GM21717 (cell line): ENCODE measurements at regions not wholly inside any gene's neighbourhood (a gene's known extent, or its start where the extent isn't known, plus 50 kb on each side); places are given as distances from the start of the nearest gene placed in this dataset.
A peak's percentile ranks its signal among the peaks of the same experiment; 100 is the strongest.
"Not testable (repeated sequence)": the region's sequence is repeated elsewhere in the genome, so short reads cannot be mapped to it uniquely, and the experiment has no call there.

Experiments
- ATAC-seq: cut with Tn5 transposase; IDR thresholded peaks from one replicate; pipeline ENCODE4 v1.9.1; 2021; ENCODE audit warnings: mild to moderate bottlenecking, moderate library complexity; ENCODE audit not compliant: unreplicated experiment

- no peak for ATAC-seq
Measured at GRCh38 chr5:68834491-68834981, 259.3 kb upstream of the SLC30A5 start.

DNA sequence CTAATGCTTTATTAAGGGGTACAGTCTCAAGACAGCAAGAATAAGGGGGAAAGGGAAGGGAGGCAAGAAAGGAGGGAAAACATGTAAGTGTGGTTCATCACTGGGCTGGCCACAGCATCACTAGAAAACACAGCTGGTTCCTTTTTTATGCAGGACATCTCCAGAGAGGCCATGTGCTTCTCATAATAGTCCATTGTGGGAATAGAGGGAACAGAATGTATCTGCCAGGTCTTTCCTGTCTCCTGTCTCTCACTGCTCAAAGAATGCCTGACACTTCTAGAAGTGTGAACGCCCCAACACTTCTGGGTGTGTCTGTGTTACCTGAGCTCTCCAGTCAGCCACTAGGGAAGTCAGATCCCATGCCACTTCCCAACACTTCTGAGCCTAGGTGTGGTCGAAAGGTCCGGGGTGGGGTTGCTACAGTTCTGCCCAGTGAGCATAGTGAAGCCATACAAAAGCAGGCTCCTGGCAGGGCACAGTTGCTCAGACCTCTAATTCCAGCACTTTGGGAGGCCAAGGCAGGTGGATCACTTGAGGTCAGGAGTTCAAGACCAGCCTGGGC is 255.6 kb upstream of the SLC30A5 start:
- ATAC-seq: no peak

GRCh38 chr5:68839019-68839552 is 254.7 kb upstream of the SLC30A5 start:
- no peak for ATAC-seq

GRCh38 chr5:68843624-68844364 is 250.0 kb upstream of the SLC30A5 start:
- no peak for ATAC-seq

- ATAC-seq: no peak
Measured at GRCh38 chr5:68845131-68845530, 248.7 kb upstream of the SLC30A5 start.

DNA sequence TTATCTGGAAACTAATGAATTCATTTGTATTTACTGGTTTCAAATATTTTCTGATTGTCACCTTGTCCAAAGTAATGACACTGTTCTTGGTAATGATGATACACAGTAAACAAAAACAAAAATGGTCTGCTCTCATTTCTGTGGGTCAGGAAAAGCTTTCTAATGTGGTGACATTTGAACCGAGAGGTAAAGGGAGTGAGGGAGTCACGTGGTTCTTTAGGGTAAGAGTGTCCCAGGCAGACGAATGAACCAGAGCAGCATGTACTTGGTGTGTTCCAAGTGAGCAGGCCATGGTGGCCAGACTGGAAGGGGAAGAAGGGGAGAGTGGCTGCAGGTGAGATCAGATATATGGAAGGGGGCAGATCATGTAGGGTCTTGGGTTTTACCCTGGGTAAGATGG is 247.0 kb upstream of the SLC30A5 start:
- ATAC-seq: no peak

DNA sequence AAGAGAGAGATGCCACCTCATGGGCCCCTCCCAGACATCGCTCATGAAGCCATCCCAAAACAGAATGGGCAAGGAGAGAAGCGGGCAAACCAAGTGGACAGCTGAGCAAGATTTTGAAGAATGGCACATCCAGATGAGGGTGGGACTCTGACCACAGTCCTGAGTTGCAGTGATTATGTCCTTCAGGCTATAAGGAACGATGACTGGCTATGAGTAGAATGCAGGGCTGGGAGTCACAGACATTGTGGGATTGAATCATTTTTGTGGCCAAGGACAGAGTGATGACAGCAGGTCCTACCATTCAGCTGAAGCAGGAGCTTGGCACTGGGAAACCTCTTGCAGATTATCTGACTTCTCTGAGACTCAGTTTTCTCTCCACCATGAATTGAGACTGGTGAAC is 245.7 kb upstream of the SLC30A5 start:
- no peak for ATAC-seq

DNA sequence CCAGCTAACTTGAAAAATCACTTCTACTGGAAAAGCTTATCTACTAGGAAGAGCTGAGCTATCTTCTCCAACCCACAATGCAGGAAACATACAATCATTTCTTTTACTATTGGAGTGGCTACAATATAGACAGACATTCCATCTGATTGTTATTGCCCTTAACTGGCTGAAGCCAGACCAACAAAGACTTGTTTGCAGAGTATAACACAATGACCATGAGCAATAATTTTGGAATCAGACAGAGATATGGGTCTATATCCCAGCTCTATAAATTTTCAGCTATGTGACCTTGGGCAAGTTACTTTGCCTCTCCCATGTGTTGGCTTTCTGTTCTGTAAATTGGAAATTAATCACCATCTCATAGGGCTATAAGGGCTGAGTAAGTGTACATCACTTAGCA is 244.7 kb upstream of the SLC30A5 start:
- ATAC-seq: no peak

DNA sequence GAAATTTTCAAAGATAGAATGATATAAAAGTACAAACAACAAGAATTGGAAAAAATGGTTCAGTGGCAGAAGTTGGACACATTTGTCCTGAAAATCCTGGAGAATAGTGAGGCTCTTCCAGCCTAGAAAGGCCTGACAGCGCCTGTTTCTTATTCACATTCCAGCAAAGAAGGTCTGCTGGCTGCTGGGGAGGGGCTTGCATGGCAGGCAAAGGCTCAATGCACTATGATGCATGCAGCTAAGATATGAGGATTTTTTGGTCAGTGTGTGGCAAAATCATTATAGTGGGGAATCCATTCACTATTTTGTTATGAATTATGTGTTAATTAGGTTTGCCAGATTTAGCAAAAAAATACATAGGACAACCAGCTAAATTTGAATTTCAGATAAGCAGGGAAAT is 243.9 kb upstream of the SLC30A5 start:
- no peak for ATAC-seq

DNA sequence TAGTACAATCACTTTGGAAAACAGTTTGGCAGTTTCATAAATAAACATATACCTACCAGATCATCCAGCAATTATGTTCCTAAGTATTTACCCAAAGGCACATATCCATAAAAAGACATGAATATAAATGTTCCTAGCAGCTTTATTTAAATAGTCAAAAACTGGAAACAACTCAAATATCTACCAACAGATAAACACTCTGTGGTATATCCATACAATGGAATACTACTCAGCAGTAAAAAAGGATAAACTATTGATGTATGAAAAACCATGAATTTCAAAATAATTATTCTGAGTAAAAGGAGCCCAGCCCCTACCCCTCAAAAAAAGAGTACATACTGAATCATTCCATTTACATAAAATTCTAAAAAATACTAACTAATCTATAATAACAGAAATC is 232.7 kb upstream of the SLC30A5 start:
- no peak for ATAC-seq

DNA sequence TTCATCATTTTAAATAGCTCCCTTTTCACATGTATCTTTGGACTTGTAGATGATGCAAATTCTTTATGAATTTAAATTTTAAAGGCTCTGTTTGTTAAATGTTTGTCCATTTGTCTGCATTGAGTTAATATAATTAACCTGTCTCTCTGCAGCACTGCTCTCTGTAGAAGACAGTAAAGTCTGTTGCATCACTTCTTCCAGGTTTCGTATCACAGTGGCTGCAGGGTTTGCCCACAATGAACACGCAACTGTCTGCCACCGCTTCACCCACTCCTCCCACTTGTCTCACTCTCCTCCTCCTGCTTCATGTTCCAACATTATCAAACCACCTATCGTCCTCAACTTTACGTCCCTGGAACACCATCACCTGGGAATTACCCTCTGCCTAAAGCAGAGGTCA is 231.3 kb upstream of the SLC30A5 start:
- no peak for ATAC-seq

GRCh38 chr5:68865192-68865591 is 228.6 kb upstream of the SLC30A5 start:
- ATAC-seq: not testable (repeated sequence)

GRCh38 chr5:68872088-68872839 is 221.6 kb upstream of the SLC30A5 start:
- ATAC-seq: no peak

DNA sequence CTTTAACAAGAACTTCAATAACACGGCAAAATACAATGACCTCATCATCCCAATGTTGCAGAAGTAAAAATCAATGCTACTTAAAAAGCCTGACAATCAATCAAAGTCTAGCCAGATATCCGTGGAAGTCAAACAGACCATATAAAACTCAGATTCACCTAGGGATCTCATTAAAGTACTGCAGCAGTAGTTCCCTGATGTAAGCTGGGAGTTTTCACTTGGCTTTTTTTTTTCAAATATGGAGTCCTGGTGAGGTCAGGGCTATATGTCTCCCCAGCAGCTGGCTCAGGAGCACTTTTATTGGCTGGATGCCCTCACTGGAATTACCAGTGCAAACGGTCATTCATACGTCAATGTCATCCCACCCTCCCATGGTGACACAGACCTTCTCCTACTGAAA is 220.6 kb upstream of the SLC30A5 start:
- ATAC-seq: no peak

GRCh38 chr5:68875351-68875750 is 218.5 kb upstream of the SLC30A5 start:
- no peak for ATAC-seq

GRCh38 chr5:68883436-68883835 is 210.4 kb upstream of the SLC30A5 start:
- no peak for ATAC-seq

- no peak for ATAC-seq
Measured at GRCh38 chr5:68884144-68884754, 209.6 kb upstream of the SLC30A5 start.

- no peak for ATAC-seq
Measured at GRCh38 chr5:68884883-68885282, 208.9 kb upstream of the SLC30A5 start.

- no peak for ATAC-seq
Measured at GRCh38 chr5:68886814-68887213, 207.0 kb upstream of the SLC30A5 start.

DNA sequence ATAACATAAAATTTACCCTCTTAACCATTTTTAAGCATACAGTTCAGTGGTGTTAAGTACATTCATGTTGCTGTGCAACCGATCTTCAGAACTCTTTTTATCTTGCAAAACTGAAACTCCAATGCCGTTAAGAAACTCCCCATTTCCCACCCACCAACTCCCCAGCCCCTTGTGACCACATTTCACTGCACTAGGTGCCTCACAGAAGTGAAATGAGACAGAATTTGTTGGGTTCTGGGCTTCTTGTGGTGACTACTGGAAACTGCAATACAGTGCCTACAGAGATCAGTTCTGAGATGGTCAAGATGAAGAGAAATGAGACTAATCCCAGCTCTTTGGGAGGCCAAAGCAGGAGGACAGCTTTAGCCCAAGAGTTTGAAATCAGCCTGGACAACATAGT is 202.1 kb upstream of the SLC30A5 start:
- ATAC-seq: peak; percentile 55

GRCh38 chr5:68894673-68895072 is 199.1 kb upstream of the SLC30A5 start:
- ATAC-seq: no peak
